Activated CD8-positive, alpha-beta memory T cell treated with anti-CD3 and anti-CD28 coated beads for 1 hour (primary cell): ENCODE measurements at regions not wholly inside any gene's neighbourhood (a gene's known extent, or its start where the extent isn't known, plus 50 kb on each side); places are given as distances from the start of the nearest gene placed in this dataset.

Source experiments
- DNase-seq, 2 donors: peaks; one replicate each; pipeline ENCODE4 v3.0.0-alpha.2; 2020; ENCODE audit warnings: low read depth in 1 of 2; ENCODE audit errors: extremely low read depth in 1 of 2

GRCh38 chr2:8088810-8089209 is 593.0 kb upstream of the ID2 start:
- no peak for DNase-seq

- DNase-seq: no peak
Measured at GRCh38 chr2:8089596-8089995, 592.3 kb upstream of the ID2 start.

- DNase-seq: no peak
Measured at GRCh38 chr2:8090748-8091700, 590.8 kb upstream of the ID2 start.

GRCh38 chr2:8094526-8094925 is 587.3 kb upstream of the ID2 start:
- no peak for DNase-seq

GRCh38 chr2:8095978-8096377 is 585.9 kb upstream of the ID2 start:
- DNase-seq: no peak

- DNase-seq: no peak
Measured at GRCh38 chr2:8096484-8096883, 585.4 kb upstream of the ID2 start.

- no peak for DNase-seq
Measured at GRCh38 chr2:8098476-8099266, 583.2 kb upstream of the ID2 start.

GRCh38 chr2:8099267-8099582 is 582.6 kb upstream of the ID2 start:
- no peak for DNase-seq

- DNase-seq: no peak
Measured at GRCh38 chr2:8101614-8102277, 580.1 kb upstream of the ID2 start.

GRCh38 chr2:8102470-8102869 is 579.4 kb upstream of the ID2 start:
- no peak for DNase-seq

- DNase-seq: no peak
Measured at GRCh38 chr2:8103085-8103708, 578.7 kb upstream of the ID2 start.

GRCh38 chr2:8107150-8107549 is 574.7 kb upstream of the ID2 start:
- DNase-seq: no peak

GRCh38 chr2:8107621-8108378 is 574.1 kb upstream of the ID2 start:
- DNase-seq: no peak

GRCh38 chr2:8110716-8111115 is 571.1 kb upstream of the ID2 start:
- no peak for DNase-seq

- no peak for DNase-seq
Measured at GRCh38 chr2:8111193-8111592, 570.7 kb upstream of the ID2 start.

GRCh38 chr2:8115456-8115855 is 566.4 kb upstream of the ID2 start:
- no peak for DNase-seq

- no peak for DNase-seq
Measured at GRCh38 chr2:8115966-8116365, 565.9 kb upstream of the ID2 start.

GRCh38 chr2:8116661-8117060 is 565.2 kb upstream of the ID2 start:
- no peak for DNase-seq

GRCh38 chr2:8118940-8119781 is 562.7 kb upstream of the ID2 start:
- no peak for DNase-seq
